Activated T-cell treated with anti-CD3 and anti-CD28 coated beads, Interleukin-2, amount 50 U/mL, for 72 hours (primary cell): ENCODE measurements at regions not wholly inside any gene's neighbourhood (a gene's known extent, or its start where the extent isn't known, plus 50 kb on each side); places are given as distances from the start of the nearest gene placed in this dataset.

Source experiments
- ATAC-seq, 2 donors: fragments of 150-1000 bp; cut with Tn5 transposase; replicated peaks in 1 of 2; 2 replicates each; pipeline ENCODE4 v1.10.0; 2021; ENCODE audit warnings: moderate library complexity in 2 of 2, mild to moderate bottlenecking in 1 of 2
- DNase-seq, 2 donors: peaks; one replicate each; pipeline ENCODE4 v3.0.0; 2021 to 2022; ENCODE audit warnings: mixed read lengths in 1 of 2
- H3K27ac Mint-ChIP-seq: one replicate; pipeline ENCODE4 v1.8.0; 2022; ENCODE audit warnings: mild to moderate bottlenecking, moderate library complexity, mixed read lengths
- H3K27me3 Mint-ChIP-seq: one replicate; pipeline ENCODE4 v1.8.0; 2022; ENCODE audit warnings: low read depth, mixed read lengths
- H3K36me3 Mint-ChIP-seq, 2 donors: one replicate each; pipeline ENCODE4 v1.8.0; 2022; ENCODE audit warnings: mixed read lengths in 2 of 2, mild to moderate bottlenecking in 1 of 2; ENCODE audit not compliant: insufficient read depth in 2 of 2
- H3K4me1 Mint-ChIP-seq: one replicate; pipeline ENCODE4 v1.8.0; 2022; ENCODE audit warnings: low read depth, mixed read lengths
- H3K4me3 Mint-ChIP-seq, 2 donors: one replicate each; pipeline ENCODE4 v1.8.0; 2022; ENCODE audit warnings: mild to moderate bottlenecking in 2 of 2, mixed read lengths in 2 of 2, moderate library complexity in 2 of 2
- H3K9me3 Mint-ChIP-seq, 2 donors: one replicate each; pipeline ENCODE4 v1.8.0; 2022; ENCODE audit warnings: mixed read lengths in 2 of 2

- ATAC-seq = no peak
- peaks cover 0 to 2% of the 10 kb centered on the region in 2 donors for H3K36me3 Mint-ChIP-seq
- H3K27ac Mint-ChIP-seq = peak overlapping the region; percentile 74
- no peaks in the 10 kb centered on the region for H3K9me3 Mint-ChIP-seq
- no peak for DNase-seq
- peak overlapping the region; percentile 10 to 25 for H3K4me3 Mint-ChIP-seq
- no peaks in the 10 kb centered on the region for H3K27me3 Mint-ChIP-seq
- H3K4me1 Mint-ChIP-seq = peaks cover 67% of the 10 kb centered on the region
Observed at GRCh38 chr1:235045921-235046601, 82.6 kb downstream of the TOMM20 start.

- H3K27ac Mint-ChIP-seq = peak overlapping the region; percentile 84
- H3K4me3 Mint-ChIP-seq = peak overlapping the region; percentile 10 to 63
- peaks cover 0 to 4% of the 10 kb centered on the region in 2 donors for H3K36me3 Mint-ChIP-seq
- peak; percentile 29 to 54 for ATAC-seq
- H3K9me3 Mint-ChIP-seq = no peaks in the 10 kb centered on the region
- DNase-seq = no peak
- H3K27me3 Mint-ChIP-seq = no peaks in the 10 kb centered on the region
- peaks cover 64% of the 10 kb centered on the region for H3K4me1 Mint-ChIP-seq
Observed at GRCh38 chr1:235045034-235045690, 83.5 kb downstream of the TOMM20 start.

GRCh38 chr1:235043234-235043633 is 85.4 kb downstream of the TOMM20 start:
- H3K27me3 Mint-ChIP-seq = no peaks in the 10 kb centered on the region
- peaks cover 51% of the 10 kb centered on the region for H3K4me1 Mint-ChIP-seq
- DNase-seq (no peak), ATAC-seq (no peak)
- peaks cover 7 to 9% of the 10 kb centered on the region in 2 donors for H3K9me3 Mint-ChIP-seq
- no peak overlapping the region for H3K4me3 Mint-ChIP-seq
- no peak overlapping the region for H3K27ac Mint-ChIP-seq
- peaks cover 11 to 14% of the 10 kb centered on the region in 2 donors for H3K36me3 Mint-ChIP-seq

- DNase-seq = no peak
Observed at GRCh38 chr1:235038701-235039100, 89.9 kb downstream of the TOMM20 start.

GRCh38 chr1:235035928-235036327 is 92.7 kb downstream of the TOMM20 start:
- H3K27ac Mint-ChIP-seq = no peak overlapping the region
- H3K9me3 Mint-ChIP-seq = peaks cover 9 to 15% of the 10 kb centered on the region in 2 donors
- no peaks in the 10 kb centered on the region for H3K27me3 Mint-ChIP-seq
- H3K4me1 Mint-ChIP-seq = peaks cover 15% of the 10 kb centered on the region
- peaks cover 14 to 32% of the 10 kb centered on the region in 2 donors for H3K36me3 Mint-ChIP-seq
- no peak overlapping the region for H3K4me3 Mint-ChIP-seq
- ATAC-seq = no peak
- DNase-seq = no peak

More at GRCh38 chr1:235038701-235039100, 89.9 kb downstream of the TOMM20 start:
- H3K4me3 Mint-ChIP-seq = no peak overlapping the region
- H3K9me3 Mint-ChIP-seq = peaks cover 9 to 14% of the 10 kb centered on the region in 2 donors
- no peaks in the 10 kb centered on the region for H3K27me3 Mint-ChIP-seq
- ATAC-seq = no peak
- H3K36me3 Mint-ChIP-seq = peaks cover 14 to 27% of the 10 kb centered on the region in 2 donors
- H3K27ac Mint-ChIP-seq = no peak overlapping the region
- peaks cover 23% of the 10 kb centered on the region for H3K4me1 Mint-ChIP-seq

- no peak for ATAC-seq
- Mint-ChIP-seq H3K27ac (no peak overlapping the region), H3K4me3 (no peak overlapping the region), H3K36me3 (peaks cover 9 to 11% of the 10 kb centered on the region in 2 donors), H3K4me1 (peaks cover 20% of the 10 kb centered on the region), H3K9me3 (peaks cover 6 to 7% of the 10 kb centered on the region in 2 donors), H3K27me3 (no peaks in the 10 kb centered on the region)
- DNase-seq = no peak
Observed at GRCh38 chr1:235030919-235031596, 97.6 kb downstream of the TOMM20 start.

- DNase-seq (no peak), ATAC-seq (no peak)
- peaks cover 7 to 9% of the 10 kb centered on the region in 2 donors for H3K9me3 Mint-ChIP-seq
- H3K36me3 Mint-ChIP-seq = peaks cover 9 to 11% of the 10 kb centered on the region in 2 donors
- no peak overlapping the region for H3K4me3 Mint-ChIP-seq
- no peaks in the 10 kb centered on the region for H3K27me3 Mint-ChIP-seq
- no peak overlapping the region for H3K27ac Mint-ChIP-seq
- H3K4me1 Mint-ChIP-seq = peaks cover 43% of the 10 kb centered on the region
Observed at GRCh38 chr1:235027862-235028250, 100.8 kb downstream of the TOMM20 start.

- Mint-ChIP-seq H3K27me3 (no peaks in the 10 kb centered on the region), H3K4me3 (no peak overlapping the region), H3K36me3 (peaks cover 9 to 11% of the 10 kb centered on the region in 2 donors), H3K27ac (no peak overlapping the region), H3K4me1 (peaks cover 48% of the 10 kb centered on the region), H3K9me3 (peaks cover 7 to 9% of the 10 kb centered on the region in 2 donors)
- DNase-seq (no peak), ATAC-seq (no peak)
Observed at GRCh38 chr1:235027076-235027861, 101.4 kb downstream of the TOMM20 start.

GRCh38 chr1:235025422-235025984 is 103.1 kb downstream of the TOMM20 start:
- DNase-seq (no peak), ATAC-seq (peak; percentile 24 to 56)
- Mint-ChIP-seq H3K27ac (no peak overlapping the region), H3K27me3 (no peaks in the 10 kb centered on the region), H3K36me3 (peaks cover 6 to 7% of the 10 kb centered on the region in 2 donors), H3K4me1 (peaks cover 52% of the 10 kb centered on the region), H3K9me3 (peaks cover 5 to 9% of the 10 kb centered on the region in 2 donors), H3K4me3 (no peak overlapping the region)

- peak; percentile 18 to 55 for ATAC-seq
- H3K36me3 Mint-ChIP-seq = peaks cover 6 to 7% of the 10 kb centered on the region in 2 donors
Observed at GRCh38 chr1:235024711-235025421, 103.8 kb downstream of the TOMM20 start.

GRCh38 chr1:235023711-235024439 is 104.8 kb downstream of the TOMM20 start:
- H3K4me1 Mint-ChIP-seq = peaks cover 67% of the 10 kb centered on the region
- ATAC-seq (peak in 1 of 2 donors; percentile 8), DNase-seq (no peak)
- peaks cover 6 to 9% of the 10 kb centered on the region in 2 donors for H3K36me3 Mint-ChIP-seq
- H3K27me3 Mint-ChIP-seq = no peaks in the 10 kb centered on the region
- H3K4me3 Mint-ChIP-seq = peak overlapping the region in 1 of 2 donors; percentile 28
- no peak overlapping the region for H3K27ac Mint-ChIP-seq
- peaks cover 5 to 11% of the 10 kb centered on the region in 2 donors for H3K9me3 Mint-ChIP-seq

More at GRCh38 chr1:235024711-235025421, 103.8 kb downstream of the TOMM20 start:
- Mint-ChIP-seq H3K4me3 (no peak overlapping the region), H3K4me1 (peaks cover 57% of the 10 kb centered on the region), H3K9me3 (peaks cover 5 to 9% of the 10 kb centered on the region in 2 donors), H3K27ac (no peak overlapping the region), H3K27me3 (no peaks in the 10 kb centered on the region)
- no peak for DNase-seq
